ENCODE measurements at regions not wholly inside any gene's neighbourhood (a gene's known extent, or its start where the extent isn't known, plus 50 kb on each side); places are given as distances from the start of the nearest gene placed in this dataset.

GRCh38 chr2:78065366-78065765 is 543.2 kb upstream of the LRRTM4 start:
- in situ Hi-C loops (cut with MboI; ENCODE audit: low sequenced_read_pairs) = no loop called here

More at GRCh38 chr2:78065366-78065765, 543.2 kb upstream of the LRRTM4 start:
- BruUV-seq (replicated peaks) = no TSS peak
- intact Hi-C loops (cut with micrococcal nuclease) (no loop called here), dilution Hi-C loops (cut with HindIII; ENCODE audit: low sequenced_read_pairs, unreplicated experiment) (no loop called here)
- no peak overlapping the region for H2AK5ac ChIP-seq (ENCODE audit: low read depth, low read length)
- no peak overlapping the region for H2BK20ac ChIP-seq (ENCODE audit: low read depth, low read length)
- no peak overlapping the region for H3K4me3 ChIP-seq (ENCODE audit: insufficient read depth, low read depth, low read length)
- no peaks in the 10 kb centered on the region for H3K9me1 ChIP-seq (ENCODE audit: insufficient read depth, low read length)
- H2BK120ac ChIP-seq (ENCODE audit: low read depth, low read length) = no peak overlapping the region
- ChIA-PET POLR2A (ENCODE audit: unreplicated experiment) (no interaction called here), CTCF (no interaction called here)
- no peak overlapping the region for H3K18ac ChIP-seq (ENCODE audit: low read depth, low read length)
- no peak overlapping the region for H3K14ac ChIP-seq (replicated peaks; ENCODE audit: low read depth, low read length)
- no peak overlapping the region for H4K8ac ChIP-seq (ENCODE audit: low read depth in 2 of 2, low read length in 2 of 2)
- TF ChIP-seq RFX5 (IDR thresholded peaks at IDR 0.05; ENCODE audit: low read depth, low read length) (no peak), SMC3 (IDR thresholded peaks at IDR 0.05; ENCODE audit: low read depth, low read length) (no peak), MAZ (IDR thresholded peaks at IDR 0.05; ENCODE audit: borderline replicate concordance, low read depth, low read length) (no peak), MAFK (IDR thresholded peaks at IDR 0.05; ENCODE audit: low read depth, low read length) (no peak), CTCF (conservative IDR thresholded peaks at IDR 0.05; ENCODE audit: low read depth, low read length) (no peak), RAD21 (IDR thresholded peaks at IDR 0.05; ENCODE audit: low read length) (no peak), CHD1 (IDR thresholded peaks at IDR 0.05; ENCODE audit: low read depth, low read length) (no peak), BHLHE40 (IDR thresholded peaks at IDR 0.05; ENCODE audit: low read depth, low read length) (no peak), MXI1 (IDR thresholded peaks at IDR 0.05; ENCODE audit: borderline replicate concordance, low read depth, low read length) (no peak), USF2 (IDR thresholded peaks at IDR 0.05; ENCODE audit: low read depth, low read length) (no peak)
- ATAC-seq (ENCODE audit: low read depth) (no peak), DNase-seq (no peak)
- no peak overlapping the region for H3K4me2 ChIP-seq (ENCODE audit: low read depth, low read length)
- no CpG with 5 or more reads among the region's 3 CpGs for WGBS, 2 experiments (ENCODE audit: extremely low coverage in 2 of 2, insufficient read length in 1 of 2)
- no peak overlapping the region for H3K23ac ChIP-seq (ENCODE audit: low read depth, low read length)
- H3K56ac ChIP-seq (ENCODE audit: extremely low read depth, insufficient read depth, low read length) = no peak overlapping the region
- no peak overlapping the region for H4K5ac ChIP-seq (ENCODE audit: low read depth, low read length)
- H3K79me1 ChIP-seq (ENCODE audit: low read depth in 1 of 2, low read length in 2 of 2) = no peaks in the 10 kb centered on the region
- peaks cover 11% of the 10 kb centered on the region for H3K9me3 ChIP-seq (ENCODE audit: control insufficient read depth, insufficient read depth, low read length)
- no peak overlapping the region for H3K27ac ChIP-seq (ENCODE audit: insufficient read depth, low read length)
- H3K27me3 ChIP-seq (ENCODE audit: control insufficient read depth, insufficient read depth, low read length) = no peaks in the 10 kb centered on the region
- no peak overlapping the region for H4K91ac ChIP-seq (ENCODE audit: insufficient read depth, low read depth, low read length)
- H3K4ac ChIP-seq (ENCODE audit: low read depth, low read length) = no peak overlapping the region
- H3K4me1 ChIP-seq (ENCODE audit: control insufficient read depth, insufficient read depth, low read length) = no peaks in the 10 kb centered on the region
- no peaks in the 10 kb centered on the region for H3K36me3 ChIP-seq (ENCODE audit: control insufficient read depth, insufficient read depth, low read length)
- no peak overlapping the region for H3K9ac ChIP-seq (ENCODE audit: low read depth, low read length)
- H2AFZ ChIP-seq (replicated peaks; ENCODE audit: low read length, poor library complexity) = no peak overlapping the region
- no peak overlapping the region for H2BK5ac ChIP-seq (ENCODE audit: low read depth, low read length, poor library complexity, severe bottlenecking)
- no peak overlapping the region for H2BK15ac ChIP-seq (ENCODE audit: low read depth, low read length)
- H4K20me1 ChIP-seq (ENCODE audit: insufficient read depth, low read length) = no peaks in the 10 kb centered on the region
- no peak overlapping the region for H2AK9ac ChIP-seq (replicated peaks; ENCODE audit: low read depth, low read length, poor library complexity)

Data from IMR-90 (cell line).